Superior temporal gyrus (tissue), 1 donor: ENCODE measurements at regions not wholly inside any gene's neighbourhood (a gene's known extent, or its start where the extent isn't known, plus 50 kb on each side); places are given as distances from the start of the nearest gene placed in this dataset.

Experiments used
- DNase-seq: peaks from one replicate; pipeline ENCODE4 v3.0.0-alpha.2; 2016; ENCODE audit errors: extremely low spot score

- DNase-seq: no peak
Measured at GRCh38 chr6:166050559-166050958, 117.1 kb downstream of the TBXT start.

- no peak for DNase-seq
Measured at GRCh38 chr6:166046982-166047381, 120.7 kb downstream of the TBXT start.

GRCh38 chr6:166046226-166046625 is 121.4 kb downstream of the TBXT start:
- peak; percentile 49 for DNase-seq

GRCh38 chr6:166045860-166046200 is 121.8 kb downstream of the TBXT start:
- no peak for DNase-seq

- no peak for DNase-seq
Measured at GRCh38 chr6:166045173-166045859, 122.3 kb downstream of the TBXT start.

GRCh38 chr6:166041277-166041676 is 126.4 kb downstream of the TBXT start:
- no peak for DNase-seq

GRCh38 chr6:166040292-166040691 is 127.4 kb downstream of the TBXT start:
- DNase-seq: no peak

- DNase-seq: no peak
Measured at GRCh38 chr6:166036316-166037095, 131.1 kb downstream of the TBXT start.

GRCh38 chr6:166032366-166033200 is 135.1 kb downstream of the TBXT start:
- DNase-seq: no peak

GRCh38 chr6:166031275-166031674 is 136.4 kb downstream of the TBXT start:
- DNase-seq: no peak

GRCh38 chr6:166029506-166029905 is 138.1 kb downstream of the TBXT start:
- no peak for DNase-seq

GRCh38 chr6:166027761-166028160 is 139.9 kb downstream of the TBXT start:
- DNase-seq: no peak

- no peak for DNase-seq
Measured at GRCh38 chr6:166026586-166027126, 141.0 kb downstream of the TBXT start.

- no peak for DNase-seq
Measured at GRCh38 chr6:166025149-166025898, 142.3 kb downstream of the TBXT start.

- DNase-seq: no peak
Measured at GRCh38 chr6:166024252-166024651, 143.4 kb downstream of the TBXT start.

GRCh38 chr6:166023273-166023989 is 144.2 kb downstream of the TBXT start:
- DNase-seq: no peak

GRCh38 chr6:166021429-166021828 is 146.2 kb downstream of the TBXT start:
- no peak for DNase-seq

GRCh38 chr6:166019214-166019613 is 148.4 kb downstream of the TBXT start:
- DNase-seq: no peak

- DNase-seq: no peak
Measured at GRCh38 chr6:166017032-166017635, 150.5 kb downstream of the TBXT start.

- no peak for DNase-seq
Measured at GRCh38 chr6:166014966-166015365, 152.7 kb downstream of the TBXT start.
